ENCODE measurements at regions not wholly inside any gene's neighbourhood (a gene's known extent, or its start where the extent isn't known, plus 50 kb on each side); places are given as distances from the start of the nearest gene placed in this dataset.

DNA sequence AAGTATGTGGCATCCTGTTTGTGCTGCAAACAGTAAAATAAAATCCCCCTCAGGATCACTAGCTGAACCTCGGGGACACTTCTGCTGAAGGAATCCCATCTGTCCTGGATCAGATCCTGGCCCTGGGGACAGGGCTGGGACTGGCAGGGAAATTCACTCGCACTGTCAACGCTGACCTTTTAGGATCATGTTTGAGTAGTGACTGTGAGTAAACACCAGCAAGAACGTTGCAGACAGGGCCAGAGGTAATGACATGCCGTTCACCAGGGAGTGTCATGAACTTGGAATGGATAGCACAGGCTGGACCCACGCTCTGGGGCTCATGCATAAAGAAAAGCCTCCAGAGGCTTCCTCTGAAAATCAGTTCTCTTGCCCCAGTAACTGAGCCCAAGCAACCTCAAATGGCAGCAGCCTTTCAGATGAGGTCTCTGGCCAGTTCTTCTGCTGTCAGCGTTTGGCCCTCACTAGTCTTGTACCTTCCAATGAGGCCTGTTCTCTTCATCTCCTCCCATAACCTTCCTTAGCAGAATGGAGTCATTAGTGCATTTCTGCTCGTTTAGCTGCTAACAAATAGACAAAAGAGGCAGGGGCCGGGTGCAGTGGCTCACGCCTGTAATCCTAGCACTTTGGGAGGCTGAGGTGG is 51.0 kb upstream of the BARX2 start:
- no peak for TF ChIP-seq POLR2AphosphoS5 (IDR thresholded peaks at IDR 0.05; ENCODE audit: low read depth, low read length)
- TF ChIP-seq SIN3A (IDR thresholded peaks at IDR 0.05; ENCODE audit: borderline replicate concordance, insufficient read depth, low read length) = no peak
- TF ChIP-seq TAF1 (IDR thresholded peaks at IDR 0.05; ENCODE audit: borderline replicate concordance, insufficient read depth, low read length) = no peak

DNA sequence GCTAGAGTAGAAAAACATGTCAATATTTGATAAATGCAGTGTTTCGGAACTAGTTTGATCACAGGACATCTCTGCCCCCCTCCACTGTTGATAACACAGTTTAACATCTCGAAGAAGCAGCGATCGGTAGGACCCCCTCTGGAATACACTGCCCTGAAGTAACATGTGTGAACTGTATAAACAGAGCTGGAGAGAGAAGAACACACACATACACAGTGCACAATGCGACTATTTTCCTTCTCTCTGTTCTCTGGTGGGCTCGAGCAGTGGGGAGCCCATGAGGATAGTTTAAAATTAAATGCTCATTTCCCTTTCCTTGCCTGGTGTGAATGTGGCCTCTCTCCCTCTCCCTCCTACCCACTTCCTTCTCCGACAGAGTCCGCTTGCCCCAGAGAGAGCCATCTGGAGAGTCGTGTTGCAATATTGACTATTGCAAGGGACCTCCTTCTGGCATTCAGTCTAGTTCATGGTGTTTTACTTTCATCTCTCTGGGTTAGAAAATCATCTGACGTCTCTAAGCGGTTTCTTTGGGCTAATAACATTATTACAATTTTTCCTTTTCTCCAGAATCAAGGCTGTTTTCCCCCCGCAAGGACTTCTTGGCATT is 51.6 kb upstream of the BARX2 start:
- no peak for TF ChIP-seq REST (IDR thresholded peaks at IDR 0.05; ENCODE audit: insufficient read depth in 1 of 2, low read depth in 2 of 2, low read length in 2 of 2)
- TF ChIP-seq POLR2AphosphoS5 (IDR thresholded peaks at IDR 0.05; ENCODE audit: low read depth, low read length) = no peak
- no peak for TF ChIP-seq FOXP2 (optimal IDR thresholded peaks at IDR 0.05; ENCODE audit: borderline replicate concordance, extremely low read depth, extremely low read length, insufficient read depth)
- TF ChIP-seq SIN3A (IDR thresholded peaks at IDR 0.05; ENCODE audit: borderline replicate concordance, insufficient read depth, low read length) = no peak
- no peak for TF ChIP-seq TAF1 (IDR thresholded peaks at IDR 0.05; ENCODE audit: borderline replicate concordance, insufficient read depth, low read length)

- no peak for TF ChIP-seq FOXP2 (optimal IDR thresholded peaks at IDR 0.05; ENCODE audit: borderline replicate concordance, extremely low read depth, extremely low read length, insufficient read depth)
- TF ChIP-seq POLR2AphosphoS5 (IDR thresholded peaks at IDR 0.05; ENCODE audit: low read depth, low read length) = no peak
- no peak for TF ChIP-seq SIN3A (IDR thresholded peaks at IDR 0.05; ENCODE audit: borderline replicate concordance, insufficient read depth, low read length)
- TF ChIP-seq REST (IDR thresholded peaks at IDR 0.05; ENCODE audit: insufficient read depth in 1 of 2, low read depth in 2 of 2, low read length in 2 of 2) = no peak
- no peak for TF ChIP-seq TAF1 (IDR thresholded peaks at IDR 0.05; ENCODE audit: borderline replicate concordance, insufficient read depth, low read length)
Measured at GRCh38 chr11:129322941-129323340, 52.7 kb upstream of the BARX2 start.

DNA sequence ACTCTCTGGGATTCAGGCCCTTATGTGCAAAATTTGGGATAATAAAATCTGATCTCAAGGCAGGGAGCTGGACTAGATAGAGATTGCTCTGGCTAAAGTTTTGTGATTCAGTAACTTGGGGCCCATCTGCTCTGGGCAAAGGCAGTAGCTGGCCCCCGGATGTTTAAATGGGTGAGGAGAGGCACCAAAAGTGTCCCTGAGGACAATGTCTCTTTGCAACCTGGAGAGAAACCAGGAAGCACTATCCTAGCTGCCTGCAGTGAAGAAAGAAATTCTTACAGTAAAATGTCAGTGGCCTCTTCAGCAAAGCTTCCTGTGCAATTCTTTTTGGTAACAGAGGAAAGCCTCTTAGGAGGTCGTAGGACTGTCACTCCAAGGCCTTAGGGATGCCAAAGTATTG is 54.6 kb upstream of the BARX2 start:
- TF ChIP-seq SIN3A (IDR thresholded peaks at IDR 0.05; ENCODE audit: borderline replicate concordance, insufficient read depth, low read length) (no peak), TAF1 (IDR thresholded peaks at IDR 0.05; ENCODE audit: borderline replicate concordance, insufficient read depth, low read length) (no peak), FOXP2 (optimal IDR thresholded peaks at IDR 0.05; ENCODE audit: borderline replicate concordance, extremely low read depth, extremely low read length, insufficient read depth) (no peak), REST (IDR thresholded peaks at IDR 0.05; ENCODE audit: insufficient read depth in 1 of 2, low read depth in 2 of 2, low read length in 2 of 2) (no peak), POLR2AphosphoS5 (IDR thresholded peaks at IDR 0.05; ENCODE audit: low read depth, low read length) (no peak)

GRCh38 chr11:129320494-129320893 is 55.2 kb upstream of the BARX2 start:
- TF ChIP-seq POLR2AphosphoS5 (IDR thresholded peaks at IDR 0.05; ENCODE audit: low read depth, low read length) (no peak), TAF1 (IDR thresholded peaks at IDR 0.05; ENCODE audit: borderline replicate concordance, insufficient read depth, low read length) (no peak), SIN3A (IDR thresholded peaks at IDR 0.05; ENCODE audit: borderline replicate concordance, insufficient read depth, low read length) (no peak), REST (IDR thresholded peaks at IDR 0.05; ENCODE audit: insufficient read depth in 1 of 2, low read depth in 2 of 2, low read length in 2 of 2) (no peak)
